ENCODE measurements at regions not wholly inside any gene's neighbourhood (a gene's known extent, or its start where the extent isn't known, plus 50 kb on each side); places are given as distances from the start of the nearest gene placed in this dataset.

- TF ChIP-seq CTCF (IDR thresholded peaks at IDR 0.05): no peak
- no peak for TF ChIP-seq POLR2A (IDR thresholded peaks at IDR 0.05; ENCODE audit: low read depth)
- TF ChIP-seq POLR2AphosphoS5 (IDR thresholded peaks at IDR 0.05): no peak
Observed at GRCh38 chr5:3694819-3695218, 99.2 kb downstream of the IRX1 start.
